GM12878 (cell line): ENCODE measurements at regions not wholly inside any gene's neighbourhood (a gene's known extent, or its start where the extent isn't known, plus 50 kb on each side); places are given as distances from the start of the nearest gene placed in this dataset.

Experiments
- ATAC-seq: fragments of 200-7000 bp; cut with Tn5 transposase; 3 replicates; pipeline ENCODE4 v1.9.1; 2020; ENCODE audit warnings: mild to moderate bottlenecking, moderate library complexity
- BruUV-seq: library from RNA; stranded (reverse); fragments of 400-500 nt; replicated peaks from 2 replicates; lab custom pipeline; 2021; lab: Mats Ljungman, UMichigan
- CTCF ChIA-PET: fragments of 300-600 bp; sonication (Branson Sonifier 250); formaldehyde crosslinking; extraction: SDS; loops from one replicate; lab custom pipeline; 2021; ENCODE audit warnings: inconsistent platforms; lab: Yijun Ruan, JAX
- POLR2A ChIA-PET: fragments of 350-600 bp; formaldehyde crosslinking; extraction: SDS; loops from one replicate; lab custom pipeline; 2021; ENCODE audit warnings: inconsistent platforms; lab: Charles Lee
- RAD21 ChIA-PET: fragments of 300-600 bp; sonication (Branson Sonifier 250); formaldehyde crosslinking; loops from one replicate; lab custom pipeline; 2023; ENCODE audit warnings: antibody characterized with exemption; ENCODE audit not compliant: unreplicated experiment; lab: Charles Lee
- SMC1A ChIA-PET: fragments of 300-600 bp; sonication (Branson Sonifier 250); formaldehyde crosslinking; loops from one replicate; lab custom pipeline; 2023; ENCODE audit not compliant: unreplicated experiment, uncharacterized antibody; lab: Charles Lee
- DNase-seq: peaks from one replicate; pipeline ENCODE4 v3.0.0-alpha.2; 2011; ENCODE audit warnings: low read depth, low spot score
- FAIRE-seq: peaks from 3 replicates; lab custom pipeline; 2011; peaks lifted over from hg19 to GRCh38; lab: Jason Lieb, UNC
- H2AFZ ChIP-seq: 2 replicates; pipeline ENCODE4 v1.6.0; 2011; ENCODE audit warnings: low read depth, low read length, control low read depth; ENCODE audit not compliant: control insufficient read depth
- H3K27ac ChIP-seq: 2 replicates; pipeline ENCODE4 v1.5.1; 2011; ENCODE audit warnings: control low read depth; ENCODE audit not compliant: control insufficient read depth, insufficient read depth
- H3K27me3 ChIP-seq, 2 experiments: replicated peaks in 1 of 2; 2 replicates each; pipeline versions ENCODE4 v1.6.0 to v1.6.1; 2011; ENCODE audit warnings: low read length in 1 of 2; ENCODE audit not compliant: control insufficient read depth in 2 of 2, insufficient read depth in 2 of 2
- H3K36me3 ChIP-seq, 2 experiments: 2 replicates each; pipeline ENCODE4 v1.5.1; 2011; ENCODE audit warnings: low read length in 1 of 2; ENCODE audit not compliant: control insufficient read depth in 2 of 2, insufficient read depth in 2 of 2
- H3K4me1 ChIP-seq: 2 replicates; pipeline ENCODE4 v1.6.1; 2011; ENCODE audit warnings: mild to moderate bottlenecking, low read length, moderate library complexity, mixed read lengths; ENCODE audit not compliant: control insufficient read depth, insufficient read depth
- H3K4me2 ChIP-seq: 2 replicates; pipeline ENCODE4 v1.6.0; 2011; ENCODE audit warnings: control low read depth; ENCODE audit not compliant: control insufficient read depth, insufficient read depth
- H3K4me3 ChIP-seq: fragments of 200-600 bp; sonication (generic); 2 replicates; pipeline ENCODE4 v1.5.1; 2016
- H3K79me2 ChIP-seq: 2 replicates; pipeline ENCODE4 v1.6.0; 2011; ENCODE audit warnings: low read length; ENCODE audit not compliant: control insufficient read depth, insufficient read depth
- H3K9ac ChIP-seq: 2 replicates; pipeline ENCODE4 v1.8.0; 2011; ENCODE audit warnings: low read length, control low read depth, mixed read lengths; ENCODE audit not compliant: control insufficient read depth, insufficient read depth
- H3K9me3 ChIP-seq: replicated peaks from 3 replicates; pipeline ENCODE4 v1.5.1; 2011; ENCODE audit warnings: mild to moderate bottlenecking, low read length; ENCODE audit not compliant: control insufficient read depth, insufficient read depth
- H4K20me1 ChIP-seq: 2 replicates; pipeline ENCODE4 v1.6.0; 2011; ENCODE audit not compliant: control insufficient read depth, insufficient read depth
- BACH1 ChIP-seq: fragments of 450-650 bp; IDR thresholded peaks from 2 replicates; pipeline ENCODE4 v1.6.1; 2017; ENCODE audit warnings: mild to moderate bottlenecking, borderline replicate concordance
- CHD2 ChIP-seq: IDR thresholded peaks from 2 replicates; pipeline ENCODE4 v1.6.1; 2011; ENCODE audit warnings: low read depth, low read length, improper control_type of control experiment, borderline replicate concordance
- ETV6 ChIP-seq, 2 experiments: fragments of 450-650 bp in 1 of 2; IDR thresholded peaks in 1 of 2; conservative IDR thresholded peaks in 1 of 2; 2 replicates each; pipeline ENCODE4 v1.6.1; 2014; ENCODE audit warnings: antibody characterized with exemption in 1 of 2, borderline replicate concordance in 1 of 2, low read depth in 1 of 2, mild to moderate bottlenecking in 1 of 2, moderate library complexity in 1 of 2
- FOXK2 ChIP-seq: fragments of 450-650 bp; IDR thresholded peaks from 2 replicates; pipeline ENCODE4 v1.6.1; 2017; ENCODE audit warnings: mild to moderate bottlenecking, moderate library complexity
- GABPA ChIP-seq: IDR thresholded peaks from 2 replicates; pipeline ENCODE4 v1.6.1; 2014; ENCODE audit warnings: antibody characterized with exemption, low read depth, mild to moderate bottlenecking, inconsistent platforms
- HDAC2 ChIP-seq: fragments of 200-600 bp; sonication (generic); IDR thresholded peaks from 2 replicates; pipeline ENCODE4 v1.6.1; 2017
- LARP7 ChIP-seq: fragments of 450-650 bp; IDR thresholded peaks from 2 replicates; pipeline ENCODE4 v1.6.1; 2017; ENCODE audit warnings: mild to moderate bottlenecking
- MEF2A ChIP-seq: IDR thresholded peaks from 2 replicates; pipeline ENCODE4 v1.6.1; 2011; ENCODE audit warnings: low read depth, mild to moderate bottlenecking, low read length, moderate library complexity; ENCODE audit not compliant: insufficient read depth
- MTA2 ChIP-seq: fragments of 450-650 bp; IDR thresholded peaks from 2 replicates; pipeline ENCODE4 v1.6.1; 2016; ENCODE audit warnings: low read depth, mild to moderate bottlenecking, moderate library complexity
- NFIC ChIP-seq: IDR thresholded peaks from 2 replicates; pipeline ENCODE4 v1.6.1; 2012; ENCODE audit warnings: low read depth, mild to moderate bottlenecking, inconsistent platforms, low read length, moderate library complexity
- NFYA ChIP-seq: IDR thresholded peaks from 2 replicates; pipeline ENCODE4 v1.6.1; 2011; ENCODE audit warnings: low read depth, mild to moderate bottlenecking, low read length, improper control_type of control experiment, borderline replicate concordance
- NRF1 ChIP-seq: conservative IDR thresholded peaks from 2 replicates; pipeline ENCODE4 v1.6.1; 2011; ENCODE audit warnings: mild to moderate bottlenecking, low read depth, low read length, improper control_type of control experiment
- POLR2AphosphoS5 ChIP-seq: IDR thresholded peaks from 2 replicates; pipeline ENCODE4 v1.6.1; 2011; ENCODE audit warnings: mild to moderate bottlenecking, low read length, inconsistent platforms
- POU2F2 ChIP-seq: IDR thresholded peaks from 3 replicates; pipeline ENCODE4 v1.6.1; 2011; ENCODE audit warnings: low read depth, mild to moderate bottlenecking, low read length, borderline replicate concordance
- RUNX3 ChIP-seq: IDR thresholded peaks from 2 replicates; pipeline ENCODE4 v1.6.1; 2012; ENCODE audit warnings: low read length, inconsistent platforms
- SIN3A ChIP-seq: IDR thresholded peaks from 2 replicates; pipeline ENCODE4 v1.6.1; 2012; ENCODE audit warnings: low read depth, low read length, improper control_type of control experiment
- SPI1 ChIP-seq: IDR thresholded peaks from 2 replicates; pipeline ENCODE4 v1.6.1; 2011; ENCODE audit warnings: low read depth, mild to moderate bottlenecking, low read length, moderate library complexity, borderline replicate concordance; ENCODE audit not compliant: insufficient read depth
- STAT1 ChIP-seq: fragments of 450-650 bp; conservative IDR thresholded peaks from 2 replicates; pipeline ENCODE4 v1.6.1; 2014; ENCODE audit warnings: antibody characterized with exemption, mild to moderate bottlenecking
- ZNF207 ChIP-seq: fragments of 450-650 bp; IDR thresholded peaks from 2 replicates; pipeline ENCODE4 v1.6.1; 2014; ENCODE audit warnings: antibody characterized with exemption, mild to moderate bottlenecking, borderline replicate concordance
- ZNF24 ChIP-seq: fragments of 450-650 bp; IDR thresholded peaks from 2 replicates; pipeline ENCODE4 v1.6.1; 2017; ENCODE audit warnings: antibody characterized with exemption, mild to moderate bottlenecking
- ZNF384 ChIP-seq: IDR thresholded peaks from 2 replicates; pipeline ENCODE4 v1.6.1; 2012; ENCODE audit warnings: low read depth, mild to moderate bottlenecking, low read length, improper control_type of control experiment, borderline replicate concordance
- WGBS: methylation state at CpG from one replicate; pipeline ENCODE4 v1.1.6; 2016; ENCODE audit warnings: low lambda C conversion rate; ENCODE audit not compliant: insufficient replicate concordance, insufficient coverage; ENCODE audit errors: missing lambda C conversion rate; 5-methylcytosine and 5-hydroxymethylcytosine counted together
- in situ Hi-C: fragments of 300-500 bp; cut with MboI; formaldehyde crosslinking; loops from 9 replicates; pipeline ENCODE4 v1.14.3; 2018; ENCODE audit warnings: mixed read lengths
- intact Hi-C: fragments of 100-400 bp; cut with micrococcal nuclease; formaldehyde crosslinking; loops from one replicate; pipeline ENCODE4 v1.14.2; 2022; ENCODE audit not compliant: unreplicated experiment
- TF ChIP-seq, protein P1 (sequence below): IDR thresholded peaks from 2 replicates; pipeline ENCODE4 v1.6.1; 2012; ENCODE audit warnings: low read depth, low read length, improper control_type of control experiment
- TF ChIP-seq, protein P2 (sequence below): IDR thresholded peaks from 2 replicates; pipeline ENCODE4 v1.6.1; 2012; ENCODE audit warnings: low read depth, low read length, improper control_type of control experiment

DNA sequence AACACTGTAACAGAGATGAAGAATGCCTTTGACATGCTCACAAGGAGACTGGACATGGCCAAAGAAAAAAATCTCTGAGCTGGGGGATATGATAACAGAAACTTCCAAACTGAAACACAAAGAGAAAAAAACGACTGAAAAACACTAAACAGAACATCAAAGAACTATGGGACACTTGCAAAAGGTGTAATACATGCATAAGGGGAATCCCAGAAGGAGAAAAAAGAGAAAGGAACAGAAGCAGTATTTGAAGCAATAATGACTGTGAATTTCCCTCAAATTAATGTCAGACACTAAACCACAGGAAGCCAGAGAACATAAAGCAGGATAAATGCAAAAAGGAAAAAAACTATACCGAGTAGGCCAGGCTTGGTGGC, 117.4 kb upstream of the ARID1B start:
- no peak for DNase-seq
- ChIA-PET RAD21 (interaction anchor here (0.7 to 2.5 kb wide), 9 partner anchors 22 to 130 kb away, joined by 3 to 11 read pairs (median 3); partner anchors contain the start of gene ARID1B), SMC1A (interaction anchor here (0.8 to 2.8 kb wide), 11 partner anchors 10 to 97 kb away, joined by 3 to 19 read pairs (median 5); no protein-coding TSS in a partner anchor), CTCF (interaction anchor here (0.6 to 1.5 kb wide), 6 partner anchors 21 to 126 kb away, joined by 3 to 6 read pairs (median 3); no protein-coding TSS in a partner anchor), POLR2A (interaction anchor here (0.7 to 0.8 kb wide), 2 partner anchors 40 to 1551 kb away, joined by 3 to 7 read pairs; no protein-coding TSS in a partner anchor)
- H3K4me2 ChIP-seq = peak overlapping the region; percentile 78
- no peak for FAIRE-seq
- peaks cover 17% of the 10 kb centered on the region for H3K4me1 ChIP-seq
- peaks cover 4% of the 10 kb centered on the region; the same call in 1 of the 3 replicates for H3K9me3 ChIP-seq
- H4K20me1 ChIP-seq = no peaks in the 10 kb centered on the region
- BruUV-seq = no TSS peak
- H2AFZ ChIP-seq = peak overlapping the region; percentile 76
- H3K36me3 ChIP-seq = no peaks in the 10 kb centered on the region
- H3K27me3 ChIP-seq = no peaks in the 10 kb centered on the region
- in situ Hi-C loops = no loop called here
- peak overlapping the region; percentile 64; the same call in 1 of the 2 replicates for H3K27ac ChIP-seq
- 0 out of 2 replicates have a peak overlapping the region, but pooled peaks have one; percentile 12 for H3K4me3 ChIP-seq
- 17% methylated on average over 2 of the region's 2 CpGs for WGBS
- no peaks in the 10 kb centered on the region for H3K79me2 ChIP-seq
- peak; percentile 66 for ATAC-seq
- intact Hi-C loops = no loop called here
- H3K9ac ChIP-seq = peak overlapping the region; percentile 25; the same call in 1 of the 2 replicates
- TF ChIP-seq NFYA (no peak), SPI1 (no peak), ETV6 (conservative IDR thresholded peaks at IDR 0.05 in 1 of 2, IDR thresholded peaks at IDR 0.05 in 1 of 2; ENCODE audit: borderline replicate concordance in 1 of 2, low read depth in 1 of 2) (no peak), ZNF207 (no peak), STAT1 (no peak), FOXK2 (no peak), ZNF384 (0 out of 2 replicates have a peak, but pooled peaks have one; percentile 8), NFIC (no peak), NRF1 (no peak), MTA2 (no peak), MEF2A (no peak), CHD2 (no peak), ZNF24 (0 out of 2 replicates have a peak, but pooled peaks have one; percentile 5), SIN3A (no peak), RUNX3 (peak; percentile 39; the same call in 1 of the 2 replicates), POU2F2 (peak; percentile 70; the same call in 1 of the 3 replicates), POLR2AphosphoS5 (no peak), GABPA (no peak), LARP7 (no peak), HDAC2 (no peak), BACH1 (no peak)
- TF ChIP-seq, protein P1, sequence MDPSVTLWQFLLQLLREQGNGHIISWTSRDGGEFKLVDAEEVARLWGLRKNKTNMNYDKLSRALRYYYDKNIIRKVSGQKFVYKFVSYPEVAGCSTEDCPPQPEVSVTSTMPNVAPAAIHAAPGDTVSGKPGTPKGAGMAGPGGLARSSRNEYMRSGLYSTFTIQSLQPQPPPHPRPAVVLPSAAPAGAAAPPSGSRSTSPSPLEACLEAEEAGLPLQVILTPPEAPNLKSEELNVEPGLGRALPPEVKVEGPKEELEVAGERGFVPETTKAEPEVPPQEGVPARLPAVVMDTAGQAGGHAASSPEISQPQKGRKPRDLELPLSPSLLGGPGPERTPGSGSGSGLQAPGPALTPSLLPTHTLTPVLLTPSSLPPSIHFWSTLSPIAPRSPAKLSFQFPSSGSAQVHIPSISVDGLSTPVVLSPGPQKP = no peak
- TF ChIP-seq, protein P2, sequence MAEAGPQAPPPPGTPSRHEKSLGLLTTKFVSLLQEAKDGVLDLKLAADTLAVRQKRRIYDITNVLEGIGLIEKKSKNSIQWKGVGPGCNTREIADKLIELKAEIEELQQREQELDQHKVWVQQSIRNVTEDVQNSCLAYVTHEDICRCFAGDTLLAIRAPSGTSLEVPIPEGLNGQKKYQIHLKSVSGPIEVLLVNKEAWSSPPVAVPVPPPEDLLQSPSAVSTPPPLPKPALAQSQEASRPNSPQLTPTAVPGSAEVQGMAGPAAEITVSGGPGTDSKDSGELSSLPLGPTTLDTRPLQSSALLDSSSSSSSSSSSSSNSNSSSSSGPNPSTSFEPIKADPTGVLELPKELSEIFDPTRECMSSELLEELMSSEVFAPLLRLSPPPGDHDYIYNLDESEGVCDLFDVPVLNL = no peak
